Left colon (tissue), 2 donors: ENCODE measurements at regions not wholly inside any gene's neighbourhood (a gene's known extent, or its start where the extent isn't known, plus 50 kb on each side); places are given as distances from the start of the nearest gene placed in this dataset.
A peak's percentile ranks its signal among the peaks of the same experiment; 100 is the strongest.

Experiments
- ATAC-seq: fragments of 200-7000 bp; cut with Tn5 transposase; one replicate; pipeline ENCODE4 v1.9.1; 2020; ENCODE audit warnings: mild to moderate bottlenecking, moderate library complexity
- DNase-seq, 2 donors: peaks; one replicate each; pipeline ENCODE4 v3.0.0-alpha.2; 2020
- intact Hi-C, 2 donors: fragments of 100-400 bp; cut with DNase I in 1 of 2; cut with micrococcal nuclease in 1 of 2; formaldehyde crosslinking; loops; one replicate each; pipeline versions ENCODE4 v1.11.2 to v1.14.0; 2022; cut with DNase I, micrococcal nuclease
- donor health status: DM: no; HTN: no; CAD: no.
- donor health status: DM: yes; HTN: yes; CAD: no.

DNA sequence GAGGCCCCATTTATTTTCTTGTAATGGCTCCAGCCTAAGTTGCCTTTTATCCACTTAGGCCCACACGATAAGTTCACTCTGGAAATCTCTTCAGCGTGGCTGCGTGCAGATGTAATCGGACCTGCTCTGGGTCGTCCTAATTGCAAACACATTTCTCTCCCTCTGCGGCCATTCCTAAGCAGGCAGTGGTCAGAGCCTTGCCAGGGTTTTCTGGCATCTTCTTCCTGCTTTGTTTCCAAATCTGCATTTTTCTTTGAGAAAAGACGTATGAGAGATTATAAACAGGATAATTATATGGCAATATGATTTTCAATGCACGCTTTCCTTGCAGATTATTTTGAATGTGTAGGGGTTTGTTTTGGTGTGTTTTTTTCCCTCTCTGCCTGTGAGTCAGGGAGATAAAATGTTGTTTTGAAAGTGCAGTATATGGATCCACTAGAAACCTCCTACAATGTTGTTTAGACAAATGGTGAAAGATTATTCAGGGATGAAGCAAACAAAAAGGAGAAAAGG lies 239.4 kb upstream of the TANK start:
- no peak for ATAC-seq
- intact Hi-C loops, result no loop called here
- no peak for DNase-seq

DNA sequence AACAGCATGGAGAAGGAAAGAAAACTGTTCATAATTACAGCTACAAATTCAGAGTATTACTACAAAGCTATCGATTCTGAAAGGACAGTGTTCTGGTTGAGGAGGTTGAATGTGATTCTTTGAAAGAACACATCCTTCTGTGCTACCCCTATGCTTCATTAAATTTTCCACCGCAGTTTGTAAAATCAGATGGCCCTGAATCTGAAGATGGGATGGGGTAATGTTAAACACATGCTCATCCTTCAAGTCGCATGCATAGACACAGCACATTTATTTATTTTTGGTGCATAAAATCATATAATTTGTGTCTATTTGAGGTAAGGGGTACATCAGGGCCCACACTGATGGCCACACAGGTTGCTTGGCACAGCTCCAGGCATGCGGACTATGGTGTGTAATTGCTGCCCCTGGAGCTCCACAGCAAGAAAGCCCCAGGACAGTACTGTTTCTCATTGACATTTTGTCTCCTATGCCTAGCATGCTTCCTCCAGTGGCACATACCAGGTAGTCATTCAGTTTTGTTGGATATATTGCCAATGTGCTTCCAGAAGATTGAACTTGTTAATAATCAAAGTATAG lies 238.8 kb upstream of the TANK start:
- intact Hi-C loops, result no loop called here
- no peak for ATAC-seq
- DNase-seq, result no peak

DNA sequence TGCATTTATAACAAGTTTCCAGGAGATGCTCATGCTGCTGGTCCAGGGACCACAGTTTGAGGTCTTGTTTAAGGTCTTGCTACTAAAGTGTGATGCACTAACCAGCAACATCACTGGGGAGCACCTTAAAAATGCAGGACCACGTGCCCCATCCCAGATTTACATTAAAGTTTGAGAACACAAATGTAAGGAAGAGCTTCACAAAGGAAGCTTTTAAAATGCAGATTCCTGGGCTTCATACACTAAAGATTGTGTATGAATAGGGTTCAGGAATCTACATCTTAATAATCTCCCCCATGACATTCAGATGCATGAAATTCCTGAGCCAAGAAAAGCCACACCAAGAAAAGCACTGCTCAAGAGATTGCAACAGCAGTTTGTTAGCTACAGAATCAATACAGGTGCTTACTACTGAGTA lies 235.3 kb upstream of the TANK start:
- DNase-seq (no peak), ATAC-seq (no peak)
- intact Hi-C loops, result no loop called here

DNA sequence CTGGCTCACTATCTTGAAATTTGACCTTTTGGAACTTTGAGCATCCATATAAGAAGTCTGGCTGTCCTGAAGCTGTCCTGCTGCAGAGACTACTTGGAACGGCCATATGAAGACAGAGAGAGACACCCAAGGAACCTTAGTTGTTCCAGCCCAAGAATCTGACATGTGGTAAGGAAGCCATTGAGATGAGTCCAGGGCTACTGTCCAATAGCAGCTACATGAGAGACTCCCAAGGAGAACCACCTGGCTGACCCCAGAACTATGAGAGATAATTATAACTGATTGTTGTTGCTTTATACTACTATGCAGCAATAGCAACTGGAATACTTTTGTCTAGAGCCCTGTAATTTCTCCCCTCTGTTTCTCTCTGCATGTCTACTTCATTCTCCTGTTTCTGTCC lies 234.3 kb upstream of the TANK start:
- ATAC-seq, result no peak
- intact Hi-C loops, result no loop called here
- DNase-seq, result no peak

DNA sequence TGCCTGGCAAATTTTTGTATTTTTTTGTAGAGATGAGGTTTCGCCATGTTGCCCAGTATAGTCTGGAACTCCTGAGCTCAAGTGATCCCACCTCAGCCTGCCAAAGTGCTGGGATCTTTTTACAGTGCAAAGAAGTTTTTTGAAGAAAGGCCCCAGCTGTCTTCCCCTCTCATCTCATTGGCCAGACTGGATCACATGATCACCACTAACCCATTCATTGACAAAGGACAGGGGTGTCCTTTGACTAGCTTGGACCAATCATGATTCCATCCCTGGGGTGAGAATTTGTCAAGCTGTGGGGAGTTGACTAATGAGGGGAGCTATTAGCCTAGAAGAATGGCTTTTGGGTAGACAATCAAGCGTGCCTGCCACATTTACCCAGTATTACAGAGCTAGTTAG lies 232.9 kb upstream of the TANK start:
- intact Hi-C loops, result no loop called here
- no peak for DNase-seq
- ATAC-seq, result no peak

DNA sequence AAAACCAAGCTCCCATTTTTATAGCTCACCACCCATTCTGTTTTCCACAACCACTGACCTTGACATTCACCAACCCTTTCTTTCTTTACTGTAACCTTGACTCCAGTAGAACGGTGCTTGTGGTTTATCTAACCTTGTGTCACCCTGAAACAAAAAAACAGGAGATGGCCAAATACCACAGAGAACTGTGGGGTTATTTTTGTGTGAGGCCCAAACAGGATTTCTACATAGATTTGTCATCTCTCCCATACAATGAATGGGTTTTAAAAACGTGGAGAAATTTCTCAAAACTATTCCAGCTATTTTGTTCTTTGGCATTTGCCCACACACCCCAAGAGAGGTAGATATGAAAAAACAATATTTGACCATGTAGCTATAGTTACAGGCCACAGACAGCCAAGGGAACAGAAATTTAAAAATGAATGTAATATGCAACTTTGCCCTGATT lies 231.3 kb upstream of the TANK start:
- intact Hi-C loops, result no loop called here
- DNase-seq (no peak), ATAC-seq (no peak)

DNA sequence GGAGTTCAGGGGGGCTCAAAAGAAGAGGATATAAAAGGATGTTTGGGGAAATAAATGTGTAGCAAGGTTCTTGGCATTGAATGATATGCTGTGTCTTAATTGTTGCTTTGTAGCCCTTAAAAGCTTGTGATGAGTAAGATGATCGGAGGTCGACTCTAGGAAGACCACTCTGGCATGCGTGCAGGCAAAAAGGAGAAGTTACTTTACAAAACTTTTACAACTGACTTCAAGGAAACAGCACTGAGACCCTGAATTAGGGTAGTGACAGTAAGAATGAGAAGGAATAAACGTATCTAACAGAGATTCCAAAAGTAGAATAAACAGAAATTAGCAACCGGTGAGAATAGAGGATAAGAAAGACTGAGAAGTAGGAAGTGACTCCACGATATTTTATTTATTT lies 228.7 kb upstream of the TANK start:
- DNase-seq (no peak), ATAC-seq (no peak)
- intact Hi-C loops, result no loop called here

DNA sequence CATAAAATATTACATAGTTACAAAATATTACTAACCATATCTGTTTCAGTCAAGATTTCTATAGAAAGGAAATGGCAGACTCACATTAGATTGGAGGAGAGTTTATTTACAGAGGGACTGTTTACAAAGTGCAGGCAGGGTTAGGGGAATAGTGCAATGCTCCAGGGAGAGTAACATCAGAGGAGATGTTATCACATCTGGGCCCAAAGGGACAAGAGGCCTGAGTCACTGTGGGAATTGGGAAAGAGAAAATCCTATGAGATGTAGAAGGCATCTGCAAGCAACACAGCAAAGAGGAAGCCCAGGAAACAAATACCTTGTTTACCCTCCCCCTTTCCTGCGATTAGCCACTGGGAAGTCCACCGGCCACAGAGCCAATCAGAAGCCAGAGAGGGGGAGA lies 227.3 kb upstream of the TANK start:
- DNase-seq (no peak), ATAC-seq (no peak)
- intact Hi-C loops, result no loop called here

DNA sequence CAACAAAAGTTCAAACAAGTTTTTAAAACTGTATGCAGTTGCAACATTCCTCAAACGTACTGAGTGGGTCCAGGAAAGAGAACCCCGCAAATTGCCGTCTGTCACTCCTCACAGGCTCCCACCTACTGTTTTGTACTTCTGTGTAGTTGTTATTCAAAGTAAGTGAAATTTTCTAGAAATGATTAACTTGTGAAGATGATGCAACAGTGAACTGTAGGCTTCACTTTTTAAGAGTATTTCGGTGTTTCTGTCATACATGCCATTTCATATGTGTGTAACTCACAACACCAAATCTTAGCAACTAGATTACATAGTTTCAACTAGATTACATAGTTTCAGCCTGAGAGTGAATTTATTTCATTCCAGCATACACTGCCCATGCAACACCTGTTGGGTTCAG lies 226.0 kb upstream of the TANK start:
- no peak for ATAC-seq
- DNase-seq, result no peak
- intact Hi-C loops, result no loop called here

DNA sequence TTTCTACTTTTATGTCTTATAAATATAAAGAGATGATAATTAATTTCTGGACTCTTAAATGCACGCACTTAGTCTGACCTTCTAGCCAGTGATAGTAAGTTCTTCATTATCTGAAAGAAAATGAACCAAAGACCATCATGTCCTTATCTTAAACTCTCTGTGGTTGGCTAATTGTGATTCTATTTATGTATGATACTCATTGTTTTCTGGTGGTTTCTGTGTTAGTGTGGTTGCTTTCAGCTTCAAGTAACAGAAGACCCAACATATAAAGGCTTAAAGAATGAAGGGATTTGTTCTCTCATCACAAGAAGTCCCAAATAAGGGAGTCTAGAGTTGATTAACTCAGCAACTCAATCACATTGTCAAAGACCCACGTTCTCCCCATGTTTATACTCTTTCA lies 225.2 kb upstream of the TANK start:
- no peak for DNase-seq
- intact Hi-C loops, result no loop called here
- ATAC-seq, result no peak

DNA sequence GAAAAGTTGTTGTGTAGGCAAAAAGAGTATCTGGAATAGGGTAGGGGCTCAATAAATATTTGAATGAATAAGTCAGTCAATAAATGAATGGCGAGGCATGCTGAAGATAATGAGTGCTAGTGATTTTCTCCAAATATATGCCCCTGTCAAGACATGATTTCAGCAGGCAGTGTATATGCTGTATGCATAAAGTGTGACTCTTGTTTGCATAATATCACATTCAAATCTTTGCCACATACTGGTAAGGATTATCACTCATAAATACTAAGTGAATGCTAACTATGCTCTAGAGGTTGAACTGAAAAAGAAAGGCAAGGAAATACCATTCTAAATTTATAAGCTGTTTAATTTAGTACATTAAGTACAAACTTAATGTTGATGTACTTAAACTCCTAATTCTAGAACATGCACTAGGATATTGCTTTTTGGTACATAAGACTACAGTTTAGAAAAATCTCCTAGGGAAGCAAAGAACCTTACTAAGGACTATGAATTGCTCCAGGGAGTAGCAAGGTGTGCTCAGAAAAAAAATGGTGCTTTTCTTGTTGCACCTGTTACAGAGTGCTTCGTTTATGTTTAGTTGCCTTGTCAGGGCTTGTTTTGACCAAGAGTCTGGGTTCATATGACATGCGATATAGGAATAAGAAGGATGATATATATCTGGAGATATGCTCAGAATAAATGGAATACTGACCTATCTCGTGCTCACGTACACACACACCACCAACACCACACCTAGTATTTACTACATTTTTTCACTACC lies 224.0 kb upstream of the TANK start:
- no peak for ATAC-seq
- intact Hi-C loops, result no loop called here
- no peak for DNase-seq

DNA sequence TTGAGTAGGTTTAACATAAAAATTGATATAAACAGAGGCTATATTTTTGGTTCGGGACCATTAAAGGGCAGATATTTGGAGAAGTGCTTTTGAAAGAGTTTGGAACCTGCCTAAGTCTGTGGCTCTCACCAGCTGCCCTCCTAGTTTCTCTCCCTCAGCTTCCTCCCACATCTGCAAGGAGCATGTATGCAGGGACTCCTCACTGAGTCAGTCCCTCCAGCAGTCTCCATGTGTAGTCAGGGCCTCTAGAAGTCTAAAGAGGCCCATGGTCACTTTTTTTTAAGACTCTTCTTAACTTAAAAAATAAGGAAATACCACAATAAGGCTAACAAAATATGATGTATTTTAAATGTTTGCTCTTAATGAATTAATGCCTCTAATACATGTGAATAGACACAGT lies 220.0 kb upstream of the TANK start:
- DNase-seq, result no peak
- ATAC-seq, result no peak
- intact Hi-C loops, result no loop called here

DNA sequence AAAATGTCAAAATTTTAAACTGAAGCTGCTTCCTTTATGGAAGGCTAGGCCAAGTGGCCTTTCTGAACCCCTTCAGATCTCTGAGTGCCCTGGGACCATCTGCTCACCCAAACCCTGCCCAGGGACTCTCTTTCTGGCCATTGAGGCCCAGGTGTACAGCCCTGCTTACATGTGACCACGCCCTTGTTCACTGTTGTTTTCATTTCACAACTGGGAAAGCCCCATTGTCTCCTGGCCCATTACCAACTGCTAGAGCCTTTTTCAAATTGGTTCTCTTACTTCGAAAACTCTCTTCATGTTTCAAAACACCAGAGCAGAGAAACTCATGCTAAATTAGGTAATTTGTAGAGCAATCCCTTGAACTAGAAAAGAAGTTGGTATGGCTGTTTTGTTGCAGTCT lies 219.5 kb upstream of the TANK start:
- ATAC-seq (no peak), DNase-seq (no peak)
- intact Hi-C loops, result no loop called here

DNA sequence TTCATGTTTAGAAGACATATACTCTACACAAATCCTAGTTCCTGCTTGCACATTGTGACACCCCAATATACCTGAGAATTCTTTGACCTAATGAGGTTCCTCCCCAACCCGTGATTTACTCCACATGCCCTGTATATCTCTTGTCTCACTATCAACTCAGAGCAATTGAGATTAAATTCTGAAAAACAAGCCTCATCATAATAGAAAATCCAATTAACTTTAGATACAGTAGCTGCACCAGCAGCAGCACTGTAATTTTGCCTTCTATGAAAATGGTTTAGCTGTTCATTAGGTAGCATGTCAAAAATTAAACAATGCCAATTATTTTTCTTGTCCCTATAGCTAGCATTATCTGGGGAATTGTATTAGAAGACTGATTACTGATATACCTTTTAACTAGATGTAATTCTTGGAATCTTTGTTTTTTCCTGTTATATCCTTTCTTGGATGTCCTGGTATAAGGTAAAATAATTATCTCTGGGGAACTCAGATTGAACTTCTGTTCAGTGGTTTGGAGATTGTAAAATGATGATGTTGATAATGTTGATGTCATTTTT lies 218.9 kb upstream of the TANK start:
- DNase-seq (no peak), ATAC-seq (no peak)
- intact Hi-C loops, result no loop called here

DNA sequence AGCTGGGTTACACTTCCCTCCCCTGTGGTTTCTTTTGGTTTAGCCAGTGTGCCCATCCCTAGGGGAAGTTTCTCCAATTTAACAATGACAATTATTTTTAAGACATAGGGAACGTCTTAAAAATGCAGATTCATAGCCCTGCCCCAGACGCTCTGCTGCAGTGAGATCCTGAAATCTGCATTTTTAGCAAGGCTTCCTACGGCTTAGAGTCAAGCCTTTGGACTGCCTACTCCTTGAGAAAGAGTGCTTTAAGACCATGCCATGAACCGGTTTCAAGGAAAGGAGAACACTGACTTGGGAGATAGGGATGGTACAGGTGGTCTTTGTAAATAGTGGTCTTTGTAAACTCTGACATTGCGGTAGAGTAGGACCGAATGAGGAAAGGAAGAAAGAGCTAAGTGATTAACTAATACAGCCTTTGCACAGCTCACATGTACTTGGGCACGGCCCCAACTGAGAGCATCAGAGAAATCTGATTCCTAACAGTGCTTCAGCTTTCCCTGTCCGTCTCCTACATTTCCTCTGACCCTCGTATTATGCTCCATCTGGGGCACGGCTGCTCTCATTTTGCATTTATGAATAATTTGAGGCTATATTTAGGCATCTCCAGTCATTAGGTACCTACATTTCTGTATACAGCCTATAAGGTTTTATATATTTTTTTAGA lies 217.6 kb upstream of the TANK start:
- intact Hi-C loops, result no loop called here
- DNase-seq (no peak), ATAC-seq (no peak)

DNA sequence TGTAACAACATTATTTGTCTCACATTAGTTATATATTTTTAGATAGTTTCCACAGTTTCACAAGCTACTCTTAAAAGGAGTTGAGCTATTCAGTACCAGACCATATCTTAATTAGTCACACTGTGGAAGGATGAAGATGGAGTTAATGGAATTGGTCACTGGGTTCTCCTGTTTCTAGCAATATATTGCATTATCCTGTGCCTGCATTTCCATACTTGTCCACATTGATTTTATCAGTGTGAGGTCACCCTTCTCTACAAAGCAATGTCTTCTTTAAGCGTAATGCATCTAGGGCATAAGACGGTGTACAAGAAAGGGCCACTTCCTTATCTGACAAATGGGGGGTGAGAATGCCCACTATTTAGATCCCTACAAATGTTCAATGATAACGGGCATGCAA lies 216.8 kb upstream of the TANK start:
- intact Hi-C loops, result no loop called here
- DNase-seq (no peak), ATAC-seq (no peak)

DNA sequence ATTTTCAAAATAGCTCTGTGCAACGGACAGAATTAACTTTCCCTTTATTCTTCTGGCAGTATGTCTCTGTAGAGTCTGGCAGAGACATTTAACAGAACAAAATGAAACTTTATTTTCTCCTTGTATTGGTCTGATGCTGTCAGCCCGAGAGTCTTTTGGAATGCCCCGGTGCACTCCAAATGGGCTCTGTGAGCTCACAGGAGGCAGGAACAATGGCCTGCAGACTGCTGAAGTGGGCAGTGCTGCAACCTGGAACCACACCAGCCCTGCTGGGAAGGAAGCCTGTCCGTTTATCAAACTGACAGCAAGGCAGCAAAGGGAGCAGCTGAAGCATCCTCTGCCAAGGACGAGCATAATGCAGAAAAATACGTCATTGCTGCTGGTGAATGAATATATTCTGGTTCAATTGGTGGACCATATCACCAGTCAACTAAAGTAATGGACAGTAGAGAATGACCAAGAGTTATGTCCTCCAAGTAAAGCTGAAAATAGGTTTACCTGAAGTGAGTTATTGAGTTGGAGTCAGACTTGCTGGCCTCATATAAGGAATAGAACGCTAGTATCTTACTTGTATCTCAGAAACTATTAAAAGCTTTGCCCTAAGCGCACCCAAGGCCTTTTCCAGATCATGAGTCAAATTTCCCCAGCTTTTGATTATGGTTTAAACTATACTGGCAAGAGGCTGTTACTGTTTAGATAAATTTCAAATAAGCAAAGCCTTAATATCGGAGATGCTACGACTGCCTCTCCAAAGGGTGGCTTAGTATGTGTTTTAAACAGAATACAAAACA lies 207.6 kb upstream of the TANK start:
- DNase-seq (peak in 1 of 2 donors; percentile 28), ATAC-seq (no peak)
- intact Hi-C loops, result no loop called here

DNA sequence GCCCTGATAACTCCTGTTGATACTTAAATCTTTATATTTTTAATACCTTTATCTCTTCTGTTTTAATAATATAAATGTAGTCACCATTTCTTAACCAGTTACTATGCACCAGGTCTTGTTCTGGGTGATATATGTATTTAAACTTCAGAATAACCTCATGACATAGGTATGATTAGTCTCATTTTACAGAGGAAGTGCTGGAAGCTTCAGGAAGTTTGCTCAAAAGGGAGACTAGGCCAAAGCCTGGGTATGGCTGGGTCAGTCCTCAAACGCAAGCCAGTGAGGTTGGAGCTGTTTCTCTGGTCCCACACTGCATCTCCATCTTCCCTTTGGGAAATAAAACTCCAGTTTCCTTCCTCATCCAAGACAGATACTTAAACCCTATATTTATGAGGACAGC lies 204.7 kb upstream of the TANK start:
- ATAC-seq, result no peak
- DNase-seq, result no peak
- intact Hi-C loops, result no loop called here

DNA sequence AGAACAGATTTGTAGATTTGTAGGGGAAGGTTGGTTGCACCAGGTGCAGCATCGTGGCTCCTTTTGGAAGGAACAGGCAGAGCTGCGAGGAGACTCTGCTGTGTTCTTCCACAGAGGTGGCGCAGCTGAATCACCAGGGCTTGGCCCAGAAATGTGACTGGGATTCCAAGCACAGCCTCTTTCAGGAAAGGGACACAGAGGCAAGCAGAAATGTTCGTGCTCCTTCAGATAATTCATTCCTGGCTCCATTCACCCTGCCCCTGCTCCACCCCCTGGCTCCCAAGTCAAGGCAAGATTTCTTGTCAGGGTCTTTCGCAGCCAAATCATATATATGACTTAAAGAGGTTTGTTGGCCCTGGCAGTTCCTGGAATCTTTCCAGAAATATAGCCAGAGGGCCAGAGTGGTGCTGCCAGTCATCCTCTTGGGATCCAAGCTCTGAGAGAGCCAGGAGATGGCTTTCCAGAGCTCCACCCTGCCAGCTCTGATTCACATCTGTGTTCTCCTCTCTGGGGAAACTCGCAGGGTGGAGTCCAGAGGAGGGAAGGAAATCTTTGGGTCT lies 203.9 kb upstream of the TANK start:
- intact Hi-C loops, result no loop called here
- no peak for ATAC-seq
- no peak for DNase-seq
